Sigmoid colon (tissue), 6 donors: ENCODE measurements at regions not wholly inside any gene's neighbourhood (a gene's known extent, or its start where the extent isn't known, plus 50 kb on each side); places are given as distances from the start of the nearest gene placed in this dataset.

Experiments
- DNase-seq: peaks from one replicate; pipeline ENCODE4 v3.0.0-alpha.2; 2019
- H3K27ac ChIP-seq, 4 donors: fragments of 200-600 bp; sonication (generic); one replicate each; pipeline ENCODE4 v1.5.1; 2016 to 2019; ENCODE audit warnings: mild to moderate bottlenecking in 1 of 4
- H3K27me3 ChIP-seq, 3 donors: fragments of 200-600 bp; sonication (generic); one replicate each; pipeline ENCODE4 v1.5.1; 2019; ENCODE audit warnings: mild to moderate bottlenecking in 1 of 3
- H3K36me3 ChIP-seq, 4 donors: fragments of 200-600 bp; sonication (generic); one replicate each; pipeline ENCODE4 v1.5.1; 2016 to 2019
- H3K4me1 ChIP-seq, 4 donors: fragments of 200-600 bp; sonication (generic); one replicate each; pipeline ENCODE4 v1.5.1; 2017 to 2019
- H3K4me3 ChIP-seq, 4 donors: fragments of 200-600 bp; sonication (generic); one replicate each; pipeline ENCODE4 v1.5.1; 2017 to 2019; ENCODE audit warnings: mild to moderate bottlenecking in 2 of 4, moderate library complexity in 1 of 4
- H3K9me3 ChIP-seq, 4 donors: fragments of 200-600 bp in 3 of 4; sonication (generic) in 3 of 4; one replicate each; pipeline versions ENCODE4 v1.5.1 to v1.6.1; 2013 to 2019
- EP300 ChIP-seq, 4 donors: sonication (generic); formaldehyde crosslinking; IDR thresholded peaks; one replicate each; pipeline ENCODE4 v1.6.1; 2017; ENCODE audit warnings: antibody characterized with exemption in 4 of 4
- POLR2A ChIP-seq, 2 donors: fragments of 450-650 bp; IDR thresholded peaks; one replicate each; pipeline ENCODE4 v1.6.1; 2016; ENCODE audit warnings: antibody characterized with exemption in 2 of 2, mild to moderate bottlenecking in 2 of 2, moderate library complexity in 2 of 2
- POLR2AphosphoS5 ChIP-seq, 4 donors: sonication (generic); formaldehyde crosslinking; IDR thresholded peaks; one replicate each; pipeline ENCODE4 v1.6.1; 2017; ENCODE audit warnings: antibody characterized with exemption in 4 of 4
- whole genome bisulfite sequencing, 2 donors: extraction: QIAGEN DNeasy Blood & Tissue Kit; methylation state at CpG; one replicate each; pipeline ENCODE4 v1.1.7; 2013; 5-methylcytosine and 5-hydroxymethylcytosine counted together
- intact Hi-C: fragments of 100-400 bp; cut with DNase I; formaldehyde crosslinking; loops from one replicate; pipeline ENCODE4 v1.15.1; 2023
- TF ChIP-seq, protein P1 (sequence below), 4 experiments: fragments of 450-650 bp in 3 of 4; fragments of 200-600 bp in 1 of 4; IDR thresholded peaks; one replicate each; pipeline ENCODE4 v1.5.1; 2016 to 2019; ENCODE audit warnings: antibody characterized with exemption in 4 of 4, mild to moderate bottlenecking in 3 of 4, moderate library complexity in 2 of 4
- donor health status: healthy with polysubstance abuse.
- donor health status: healthy.

DNA sequence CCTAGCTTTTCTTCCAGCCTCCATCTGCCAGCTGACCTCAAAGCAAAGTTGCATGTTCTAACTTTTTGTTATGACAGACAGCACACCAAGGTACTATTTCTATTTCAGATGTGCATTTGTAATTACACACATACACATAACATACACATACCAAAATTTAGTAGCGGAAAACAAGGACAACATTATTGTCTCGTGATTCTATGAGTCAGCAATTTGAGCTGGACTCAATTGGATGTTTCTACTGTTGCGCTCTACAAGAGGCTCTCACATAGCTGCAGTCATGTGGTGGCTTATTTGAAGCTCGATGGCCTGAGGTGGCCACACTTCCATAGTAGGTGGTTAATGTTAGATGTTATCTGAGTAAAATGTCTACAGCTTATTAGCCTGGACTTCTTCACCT lies 1010.1 kb upstream of the B3GALT2 start:
- TF ChIP-seq, protein P1, sequence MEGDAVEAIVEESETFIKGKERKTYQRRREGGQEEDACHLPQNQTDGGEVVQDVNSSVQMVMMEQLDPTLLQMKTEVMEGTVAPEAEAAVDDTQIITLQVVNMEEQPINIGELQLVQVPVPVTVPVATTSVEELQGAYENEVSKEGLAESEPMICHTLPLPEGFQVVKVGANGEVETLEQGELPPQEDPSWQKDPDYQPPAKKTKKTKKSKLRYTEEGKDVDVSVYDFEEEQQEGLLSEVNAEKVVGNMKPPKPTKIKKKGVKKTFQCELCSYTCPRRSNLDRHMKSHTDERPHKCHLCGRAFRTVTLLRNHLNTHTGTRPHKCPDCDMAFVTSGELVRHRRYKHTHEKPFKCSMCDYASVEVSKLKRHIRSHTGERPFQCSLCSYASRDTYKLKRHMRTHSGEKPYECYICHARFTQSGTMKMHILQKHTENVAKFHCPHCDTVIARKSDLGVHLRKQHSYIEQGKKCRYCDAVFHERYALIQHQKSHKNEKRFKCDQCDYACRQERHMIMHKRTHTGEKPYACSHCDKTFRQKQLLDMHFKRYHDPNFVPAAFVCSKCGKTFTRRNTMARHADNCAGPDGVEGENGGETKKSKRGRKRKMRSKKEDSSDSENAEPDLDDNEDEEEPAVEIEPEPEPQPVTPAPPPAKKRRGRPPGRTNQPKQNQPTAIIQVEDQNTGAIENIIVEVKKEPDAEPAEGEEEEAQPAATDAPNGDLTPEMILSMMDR (IDR thresholded peaks at IDR 0.05) = no peak
- TF ChIP-seq POLR2A (IDR thresholded peaks at IDR 0.05) (no peak), POLR2AphosphoS5 (IDR thresholded peaks at IDR 0.05) (no peak), EP300 (IDR thresholded peaks at IDR 0.05) (no peak)
- Histone ChIP-seq H3K27me3 (no peaks in the 10 kb centered on the region), H3K27ac (no peak overlapping the region), H3K4me3 (no peak overlapping the region), H3K36me3 (no peaks in the 10 kb centered on the region), H3K9me3 (no peaks in the 10 kb centered on the region), H3K4me1 (no peaks in the 10 kb centered on the region)
- DNase-seq = no peak
- intact Hi-C loops = no loop called here
- 93 to 94% methylated on average over 4 of the region's 4 CpGs for WGBS, 2 donors

DNA sequence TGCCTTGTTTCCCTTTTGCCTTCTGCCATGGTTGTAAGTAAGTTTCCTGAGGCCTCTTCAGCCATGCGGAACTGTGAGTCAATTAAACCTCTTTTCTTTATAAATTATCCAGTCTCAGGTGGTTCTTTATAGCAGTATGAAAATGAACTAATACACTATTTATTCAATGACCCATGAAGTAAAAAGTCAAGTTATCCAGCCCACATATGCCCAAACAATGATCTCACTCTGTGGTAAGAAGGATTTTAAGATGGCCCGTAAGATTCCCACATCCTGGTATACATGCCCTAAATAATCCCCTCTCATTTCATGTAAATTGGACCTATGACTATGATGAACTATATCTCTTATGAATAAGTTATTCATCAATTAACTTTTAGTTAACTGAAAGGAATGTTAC lies 1008.3 kb upstream of the B3GALT2 start:
- no peaks in the 10 kb centered on the region for H3K36me3 ChIP-seq
- no peaks in the 10 kb centered on the region for H3K27me3 ChIP-seq
- no peak for DNase-seq
- 94 to 97% methylated on average over 2 of the region's 2 CpGs for WGBS, 2 donors
- intact Hi-C loops = no loop called here
- TF ChIP-seq POLR2AphosphoS5 (IDR thresholded peaks at IDR 0.05) (no peak), POLR2A (IDR thresholded peaks at IDR 0.05) (no peak), EP300 (IDR thresholded peaks at IDR 0.05) (no peak)
- TF ChIP-seq, protein P1 (IDR thresholded peaks at IDR 0.05) = no peak
- no peaks in the 10 kb centered on the region for H3K4me1 ChIP-seq
- H3K9me3 ChIP-seq = no peaks in the 10 kb centered on the region
- no peak overlapping the region for H3K4me3 ChIP-seq
- H3K27ac ChIP-seq = no peak overlapping the region

DNA sequence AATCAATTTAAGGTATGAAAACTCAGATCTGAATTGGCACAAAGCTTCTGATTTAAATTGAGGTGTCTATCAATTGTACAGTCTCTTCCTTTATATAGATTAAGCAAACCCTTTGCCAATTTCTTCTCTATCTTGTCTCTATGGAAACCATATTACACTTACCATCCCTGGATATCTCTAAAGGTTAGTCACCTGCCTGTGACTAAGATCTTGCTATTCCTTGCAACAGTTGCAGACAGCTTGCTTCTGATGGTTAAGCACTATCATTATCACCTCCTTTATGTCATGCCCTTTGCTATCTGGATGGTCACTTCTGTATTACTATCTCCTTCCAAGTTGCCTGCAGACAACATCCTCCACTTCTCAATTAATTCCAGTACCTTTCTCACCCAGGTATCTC lies 998.6 kb upstream of the B3GALT2 start:
- TF ChIP-seq POLR2A (IDR thresholded peaks at IDR 0.05) = no peak
- TF ChIP-seq, protein P1 (IDR thresholded peaks at IDR 0.05) = no peak
- TF ChIP-seq POLR2AphosphoS5 (IDR thresholded peaks at IDR 0.05) = no peak
- no peak for TF ChIP-seq EP300 (IDR thresholded peaks at IDR 0.05)
- H3K4me1 ChIP-seq = no peaks in the 10 kb centered on the region
- H3K36me3 ChIP-seq = no peaks in the 10 kb centered on the region
- H3K27me3 ChIP-seq = no peaks in the 10 kb centered on the region
- no peaks in the 10 kb centered on the region for H3K9me3 ChIP-seq
- no peak overlapping the region for H3K27ac ChIP-seq
- no peak for DNase-seq
- H3K4me3 ChIP-seq = no peak overlapping the region
- intact Hi-C loops = no loop called here

DNA sequence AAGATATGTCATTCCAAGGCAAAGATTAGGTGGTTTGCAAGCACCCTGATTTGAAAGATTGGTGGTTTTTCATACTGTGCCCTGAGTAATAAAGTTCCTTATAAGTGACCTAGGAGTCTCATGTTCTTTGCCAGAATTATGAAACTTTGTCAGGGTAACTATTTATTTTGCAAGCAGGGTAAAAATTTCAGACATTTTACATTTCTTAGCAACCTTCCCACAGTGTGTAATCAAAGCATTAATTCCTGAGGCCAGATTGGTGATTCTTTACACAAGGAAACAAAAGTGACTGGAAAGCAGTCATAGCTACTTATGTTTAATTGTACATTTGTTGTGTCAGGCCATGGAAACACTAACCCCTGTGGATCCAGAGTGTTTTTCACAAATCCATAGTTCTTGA lies 998.0 kb upstream of the B3GALT2 start:
- no peaks in the 10 kb centered on the region for H3K9me3 ChIP-seq
- H3K4me3 ChIP-seq = no peak overlapping the region
- no peaks in the 10 kb centered on the region for H3K36me3 ChIP-seq
- no peaks in the 10 kb centered on the region for H3K4me1 ChIP-seq
- H3K27me3 ChIP-seq = no peaks in the 10 kb centered on the region
- intact Hi-C loops = no loop called here
- DNase-seq = no peak
- TF ChIP-seq, protein P1 (IDR thresholded peaks at IDR 0.05) = no peak
- TF ChIP-seq EP300 (IDR thresholded peaks at IDR 0.05) = no peak
- no peak for TF ChIP-seq POLR2A (IDR thresholded peaks at IDR 0.05)
- no peak for TF ChIP-seq POLR2AphosphoS5 (IDR thresholded peaks at IDR 0.05)
- no peak overlapping the region for H3K27ac ChIP-seq

DNA sequence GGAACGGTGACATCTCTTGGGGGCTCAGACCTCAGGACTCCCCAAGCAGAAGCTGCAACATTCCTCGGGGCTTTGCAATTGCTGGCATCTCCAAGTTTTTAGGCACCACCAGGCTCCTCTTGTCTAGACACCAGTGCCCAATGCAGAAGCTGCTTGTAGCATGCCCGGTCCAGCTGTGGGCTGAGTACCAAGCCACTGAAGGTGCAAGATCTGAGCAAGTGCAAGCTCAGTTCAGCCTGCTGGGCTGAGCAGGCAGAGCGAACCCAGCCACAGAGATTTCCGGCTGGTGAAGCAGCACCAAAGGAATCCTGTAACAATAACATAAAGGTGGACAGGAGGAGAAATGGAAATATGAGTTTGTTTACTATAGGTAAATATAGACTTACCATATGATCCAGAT lies 995.4 kb upstream of the B3GALT2 start:
- TF ChIP-seq POLR2A (IDR thresholded peaks at IDR 0.05) (no peak), EP300 (IDR thresholded peaks at IDR 0.05) (no peak), POLR2AphosphoS5 (IDR thresholded peaks at IDR 0.05) (no peak)
- TF ChIP-seq, protein P1 (IDR thresholded peaks at IDR 0.05) = no peak
- Histone ChIP-seq H3K9me3 (no peaks in the 10 kb centered on the region), H3K4me3 (no peak overlapping the region), H3K36me3 (no peaks in the 10 kb centered on the region), H3K27ac (no peak overlapping the region), H3K27me3 (no peaks in the 10 kb centered on the region), H3K4me1 (peaks cover 0 to 3% (median 0%) of the 10 kb centered on the region in 4 donors)
- 97% methylated on average over 5 of the region's 5 CpGs for WGBS, 2 donors
- no peak for DNase-seq
- intact Hi-C loops = no loop called here
